ENCODE measurements at regions not wholly inside any gene's neighbourhood (a gene's known extent, or its start where the extent isn't known, plus 50 kb on each side); places are given as distances from the start of the nearest gene placed in this dataset.

DNA sequence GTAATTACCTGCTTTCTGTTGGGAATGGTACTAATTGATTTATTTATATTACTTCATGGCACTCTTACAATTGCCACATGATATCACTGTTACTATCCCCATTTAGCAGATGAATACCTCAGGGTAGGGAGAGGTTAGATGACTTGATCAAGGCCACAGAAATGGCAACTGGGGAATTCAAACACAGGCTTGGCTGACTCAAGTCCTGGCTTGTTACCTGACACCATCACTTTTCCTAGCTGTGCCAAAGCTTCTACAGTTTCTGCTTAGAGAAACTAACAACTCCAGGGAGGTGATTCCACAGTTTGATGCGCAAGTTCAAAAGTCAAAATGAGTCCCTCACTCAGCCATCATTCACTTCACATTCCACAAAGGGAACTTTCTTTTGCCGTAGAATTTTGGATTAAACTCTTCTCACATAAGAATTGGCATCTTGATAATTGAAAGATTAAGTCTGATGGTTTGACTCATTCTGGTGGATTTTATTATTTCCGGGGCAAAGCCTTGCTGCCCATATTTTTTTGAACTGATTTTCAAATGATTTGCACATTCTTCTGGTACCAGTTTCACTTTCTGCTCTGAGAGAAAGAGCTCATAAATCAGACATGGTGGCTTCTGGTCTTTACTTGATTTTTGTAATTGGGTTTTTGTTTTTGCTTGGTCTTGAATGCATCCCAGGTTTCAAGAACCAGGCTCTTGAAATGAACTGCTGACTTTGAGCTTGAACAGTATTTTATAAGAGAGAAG is 656.8 kb downstream of the BCL11A start:
- no peak overlapping the region for H3K4me3 ChIP-seq (ENCODE audit: low read depth, low read length)
- DNase-seq (ENCODE audit: low read depth): no peak
- no peak for TF ChIP-seq CTCF (IDR thresholded peaks at IDR 0.05; ENCODE audit: low read depth, low read length, missing control alignments)

- TF ChIP-seq CTCF (IDR thresholded peaks at IDR 0.05; ENCODE audit: low read depth, low read length, missing control alignments): no peak
- DNase-seq (ENCODE audit: low read depth): no peak
- H3K4me3 ChIP-seq (ENCODE audit: low read depth, low read length): no peak overlapping the region
Measured at GRCh38 chr2:59893612-59894011, 659.8 kb downstream of the BCL11A start.

GRCh38 chr2:59892398-59892797 is 661.1 kb downstream of the BCL11A start:
- DNase-seq (ENCODE audit: low read depth): no peak

DNA sequence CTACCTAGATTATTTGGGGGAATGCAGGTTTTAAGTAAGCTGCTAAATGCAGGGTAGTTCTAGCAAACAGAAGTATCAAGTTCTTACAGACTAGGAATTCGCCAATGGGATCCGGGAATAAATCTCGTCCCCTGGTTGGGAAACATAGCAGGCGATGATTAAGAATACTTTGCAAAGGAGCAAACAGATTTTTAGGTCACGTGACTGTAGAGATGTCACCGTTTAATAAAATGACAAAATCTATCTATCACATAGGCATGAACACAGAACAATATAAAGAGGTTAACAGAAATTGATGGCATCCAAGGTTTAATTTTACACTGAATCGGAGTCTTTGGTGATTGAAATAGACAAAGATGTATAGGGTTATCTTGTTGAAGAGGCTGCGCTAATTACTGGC is 664.1 kb downstream of the BCL11A start:
- H3K4me3 ChIP-seq (ENCODE audit: low read depth, low read length): no peak overlapping the region
- DNase-seq (ENCODE audit: low read depth): no peak
- no peak for TF ChIP-seq CTCF (IDR thresholded peaks at IDR 0.05; ENCODE audit: low read depth, low read length, missing control alignments)

More at GRCh38 chr2:59892398-59892797, 661.1 kb downstream of the BCL11A start:
- no peak for TF ChIP-seq CTCF (IDR thresholded peaks at IDR 0.05; ENCODE audit: low read depth, low read length, missing control alignments)
- no peak overlapping the region for H3K4me3 ChIP-seq (ENCODE audit: low read depth, low read length)

- H3K4me3 ChIP-seq (ENCODE audit: low read depth, low read length): no peak overlapping the region
- DNase-seq (ENCODE audit: low read depth): no peak
- TF ChIP-seq CTCF (IDR thresholded peaks at IDR 0.05; ENCODE audit: low read depth, low read length, missing control alignments): no peak
Measured at GRCh38 chr2:59888706-59889105, 664.7 kb downstream of the BCL11A start.

- no peak overlapping the region for H3K4me3 ChIP-seq (ENCODE audit: low read depth, low read length)
- no peak for TF ChIP-seq CTCF (IDR thresholded peaks at IDR 0.05; ENCODE audit: low read depth, low read length, missing control alignments)
- DNase-seq (ENCODE audit: low read depth): peak; percentile 12
Measured at GRCh38 chr2:59888015-59888414, 665.4 kb downstream of the BCL11A start.

DNA sequence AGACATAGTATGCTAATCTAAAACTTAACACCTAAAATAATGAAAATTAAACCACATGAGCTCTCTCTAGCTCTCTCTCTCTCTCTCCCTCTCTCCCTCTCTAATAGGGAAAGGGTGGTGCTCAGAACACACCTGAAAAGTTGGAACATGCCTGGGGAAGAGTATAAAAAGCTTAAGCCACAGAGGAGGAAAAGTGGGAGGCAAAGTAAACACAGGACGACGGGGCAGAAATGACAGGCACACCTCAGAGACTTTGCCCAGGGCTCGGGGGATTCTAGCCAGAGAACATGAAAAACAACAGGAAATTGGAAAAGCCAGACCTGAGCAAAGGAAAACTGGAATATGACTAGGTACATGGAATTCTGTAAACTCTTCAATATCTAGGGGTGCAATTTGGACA is 666.1 kb downstream of the BCL11A start:
- no peak for TF ChIP-seq CTCF (IDR thresholded peaks at IDR 0.05; ENCODE audit: low read depth, low read length, missing control alignments)
- DNase-seq (ENCODE audit: low read depth): no peak
- no peak overlapping the region for H3K4me3 ChIP-seq (ENCODE audit: low read depth, low read length)
